Psoas muscle (tissue), 7 donors: ENCODE measurements at regions not wholly inside any gene's neighbourhood (a gene's known extent, or its start where the extent isn't known, plus 50 kb on each side); places are given as distances from the start of the nearest gene placed in this dataset.

Source experiments
- ATAC-seq, 4 donors: fragments of 200-7000 bp; cut with Tn5 transposase; one replicate each; pipeline ENCODE4 v1.9.1; 2020; ENCODE audit warnings: moderate library complexity in 3 of 4, mild to moderate bottlenecking in 2 of 4
- DNase-seq, 2 donors: peaks; one replicate each; pipeline ENCODE4 v3.0.0-alpha.2; 2020
- H3K27ac ChIP-seq: fragments of 200-600 bp; one replicate; pipeline ENCODE4 v1.8.0; 2022
- H3K27me3 ChIP-seq, 3 donors: fragments of 200-600 bp in 1 of 3; one replicate each; pipeline versions ENCODE4 v1.6.1 to v1.8.0; 2013 to 2022; ENCODE audit warnings: low read length in 2 of 3, mild to moderate bottlenecking in 2 of 3, moderate library complexity in 1 of 3; ENCODE audit not compliant: insufficient read depth in 3 of 3
- H3K36me3 ChIP-seq, 2 donors: fragments of 200-600 bp in 1 of 2; one replicate each; pipeline versions ENCODE4 v1.6.1 to v1.8.0; 2013 to 2022; ENCODE audit warnings: low read depth in 1 of 2, mild to moderate bottlenecking in 1 of 2, moderate library complexity in 1 of 2; ENCODE audit not compliant: insufficient read depth in 1 of 2
- H3K4me1 ChIP-seq: fragments of 200-600 bp; one replicate; pipeline ENCODE4 v1.8.0; 2022
- H3K4me3 ChIP-seq: fragments of 200-600 bp; one replicate; pipeline ENCODE4 v1.8.0; 2022; ENCODE audit warnings: mild to moderate bottlenecking
- H3K9me3 ChIP-seq: fragments of 200-600 bp; one replicate; pipeline ENCODE4 v1.8.0; 2022
- WGBS, 3 donors: extraction: QIAGEN DNeasy Blood & Tissue Kit; methylation state at CpG; one replicate each; pipeline versions ENCODE4 v1.1.6 to v1.1.7; 2013; 5-methylcytosine and 5-hydroxymethylcytosine counted together
- intact Hi-C, 2 donors: fragments of 100-400 bp; cut with DNase I; formaldehyde crosslinking; loops; one replicate each; pipeline versions ENCODE4 v1.11.0 to v1.14.2; 2022
- TF ChIP-seq, protein P1 (sequence below): fragments of 200-600 bp; IDR thresholded peaks from one replicate; pipeline ENCODE4 v1.8.0; 2022; ENCODE audit warnings: antibody characterized with exemption
- donor health status: healthy with polysubstance abuse.
- donor health status: DM: no; HTN: no; CAD: no; lungs with moderate emphysema.
- donor health status: Bipolar disorder and iron deficiency.
- donor health status: healthy.
- donor health status: DM: yes; HTN: yes; CAD: no.
- donor health status: DM: no; HTN: no; CAD: no.
- donor health status: DM: yes; HTN: yes; CAD: no.

DNA sequence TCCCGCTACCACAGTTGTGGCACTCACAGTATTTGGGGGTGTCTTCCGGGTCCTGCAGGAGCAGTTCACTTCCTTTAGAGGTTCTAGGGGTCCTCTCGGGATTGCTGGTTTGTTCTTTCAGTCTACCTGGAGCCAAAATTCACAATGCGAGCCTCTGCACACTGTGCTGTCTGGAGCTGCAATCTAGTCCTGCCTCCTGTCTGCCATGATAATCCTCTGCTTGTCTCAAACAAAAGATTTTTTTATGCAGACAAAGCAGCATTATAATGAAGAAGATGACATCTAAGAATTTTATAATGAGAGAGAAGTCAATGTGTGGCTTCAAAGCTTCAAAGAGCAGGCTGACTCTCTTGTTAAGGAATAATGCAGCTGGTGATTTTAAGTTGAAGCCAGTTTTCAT lies 975.1 kb upstream of the GYPC start:
- intact Hi-C loops = no loop called here

DNA sequence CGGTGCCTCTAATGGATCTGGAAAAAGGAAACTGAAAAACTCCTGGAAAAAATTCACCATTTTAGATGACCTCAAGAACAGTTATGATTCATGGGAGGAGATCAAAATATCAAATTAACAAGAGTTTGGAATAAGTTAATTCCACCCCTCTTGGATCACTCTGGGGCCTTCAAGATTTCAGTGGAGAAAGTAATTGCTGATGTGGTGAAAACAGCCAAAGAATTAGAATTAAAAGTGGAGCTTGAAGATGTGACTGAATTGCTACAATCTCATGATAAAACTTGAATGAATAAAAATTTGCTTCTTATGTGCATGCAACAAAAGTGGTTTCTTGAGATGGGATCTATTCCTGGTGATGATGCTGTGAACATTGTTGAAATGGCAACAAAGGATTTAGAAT lies 974.4 kb upstream of the GYPC start:
- Histone ChIP-seq H3K36me3 (no peaks in the 10 kb centered on the region), H3K27me3 (no peaks in the 10 kb centered on the region), H3K4me1 (no peaks in the 10 kb centered on the region), H3K9me3 (no peaks in the 10 kb centered on the region), H3K27ac (no peak overlapping the region), H3K4me3 (no peak overlapping the region)
- ATAC-seq = no peak
- intact Hi-C loops = no loop called here
- WGBS, 3 donors = 64 to 69% (median 69%) methylated on average over 1 of the region's 1 CpG
- DNase-seq = no peak
- TF ChIP-seq, protein P1, sequence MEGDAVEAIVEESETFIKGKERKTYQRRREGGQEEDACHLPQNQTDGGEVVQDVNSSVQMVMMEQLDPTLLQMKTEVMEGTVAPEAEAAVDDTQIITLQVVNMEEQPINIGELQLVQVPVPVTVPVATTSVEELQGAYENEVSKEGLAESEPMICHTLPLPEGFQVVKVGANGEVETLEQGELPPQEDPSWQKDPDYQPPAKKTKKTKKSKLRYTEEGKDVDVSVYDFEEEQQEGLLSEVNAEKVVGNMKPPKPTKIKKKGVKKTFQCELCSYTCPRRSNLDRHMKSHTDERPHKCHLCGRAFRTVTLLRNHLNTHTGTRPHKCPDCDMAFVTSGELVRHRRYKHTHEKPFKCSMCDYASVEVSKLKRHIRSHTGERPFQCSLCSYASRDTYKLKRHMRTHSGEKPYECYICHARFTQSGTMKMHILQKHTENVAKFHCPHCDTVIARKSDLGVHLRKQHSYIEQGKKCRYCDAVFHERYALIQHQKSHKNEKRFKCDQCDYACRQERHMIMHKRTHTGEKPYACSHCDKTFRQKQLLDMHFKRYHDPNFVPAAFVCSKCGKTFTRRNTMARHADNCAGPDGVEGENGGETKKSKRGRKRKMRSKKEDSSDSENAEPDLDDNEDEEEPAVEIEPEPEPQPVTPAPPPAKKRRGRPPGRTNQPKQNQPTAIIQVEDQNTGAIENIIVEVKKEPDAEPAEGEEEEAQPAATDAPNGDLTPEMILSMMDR = no peak

More for the DNA sequence above, 975.1 kb upstream of the GYPC start:
- Histone ChIP-seq H3K27me3 (no peaks in the 10 kb centered on the region), H3K4me3 (no peak overlapping the region), H3K27ac (no peak overlapping the region), H3K36me3 (no peaks in the 10 kb centered on the region), H3K9me3 (no peaks in the 10 kb centered on the region), H3K4me1 (no peaks in the 10 kb centered on the region)
- DNase-seq (no peak), ATAC-seq (no peak)
- TF ChIP-seq, protein P1 = no peak
- 84 to 90% (median 89%) methylated on average over 4 of the region's 4 CpGs for WGBS, 3 donors

DNA sequence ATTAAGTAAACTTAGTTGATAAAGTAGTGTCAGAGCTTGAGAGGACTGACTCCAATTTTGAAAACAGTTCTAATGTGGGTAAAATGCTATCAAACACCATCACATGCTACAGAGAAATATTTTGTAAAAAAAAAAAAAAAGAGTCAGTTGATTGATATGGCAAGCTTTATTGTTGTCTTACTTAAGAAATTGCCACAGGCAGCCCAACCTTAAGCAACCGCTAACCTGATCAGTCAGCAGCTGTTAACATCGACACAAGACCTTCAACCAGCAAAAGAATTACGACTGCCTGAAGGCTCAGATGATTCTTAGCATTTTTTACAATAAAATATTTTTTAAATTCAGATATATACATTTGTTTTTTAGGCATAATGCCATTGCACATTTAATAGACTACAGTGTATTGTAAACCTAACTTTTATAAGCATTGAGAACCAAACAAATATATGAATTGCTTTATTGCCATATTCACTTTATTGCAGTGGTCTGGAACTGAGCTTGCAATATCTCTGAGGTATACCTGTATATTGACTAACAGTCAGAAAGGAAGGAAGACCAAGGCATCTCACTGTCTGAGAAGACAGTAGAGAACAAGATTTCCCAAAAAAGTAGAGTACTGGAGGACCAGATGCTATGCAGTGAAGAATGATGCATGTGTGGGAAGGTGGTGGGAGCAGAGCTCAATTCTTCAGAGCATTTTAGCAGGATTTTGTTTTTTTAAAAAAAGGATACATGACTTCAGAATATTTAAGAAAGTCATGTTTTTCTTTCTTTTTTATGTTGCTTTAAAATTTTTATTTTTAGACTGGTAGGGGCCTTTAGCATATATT lies 973.8 kb upstream of the GYPC start:
- intact Hi-C loops = no loop called here
- DNase-seq (no peak), ATAC-seq (no peak)
- Histone ChIP-seq H3K9me3 (no peaks in the 10 kb centered on the region), H3K4me1 (no peaks in the 10 kb centered on the region), H3K36me3 (no peaks in the 10 kb centered on the region), H3K4me3 (no peak overlapping the region), H3K27me3 (no peaks in the 10 kb centered on the region), H3K27ac (no peak overlapping the region)
- WGBS, 3 donors = 42 to 53% (median 50%) methylated on average over 3 of the region's 3 CpGs
- TF ChIP-seq, protein P1 = no peak

DNA sequence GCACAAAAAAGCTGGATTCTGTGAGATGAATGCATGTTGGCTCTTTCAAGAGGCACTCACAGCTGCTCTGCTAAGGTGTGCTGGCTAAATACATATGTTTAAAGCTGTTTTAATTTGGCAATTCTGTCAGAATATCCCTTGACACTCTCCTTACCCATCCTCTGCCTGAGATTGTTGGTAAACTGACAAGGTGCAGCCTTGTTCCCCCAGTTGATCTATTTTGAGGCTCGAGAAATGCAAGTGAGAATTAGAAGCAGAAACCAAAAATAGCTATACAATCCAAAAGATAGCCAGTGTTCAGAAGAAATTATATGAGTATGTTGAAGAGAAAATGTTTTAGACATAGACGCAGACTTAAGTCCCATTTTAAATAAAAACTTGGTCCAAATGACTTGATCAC lies 971.7 kb upstream of the GYPC start:
- 87 to 91% (median 89%) methylated on average over 2 of the region's 2 CpGs for WGBS, 3 donors
- ATAC-seq (no peak), DNase-seq (no peak)
- intact Hi-C loops = loop anchor here in 1 of 2 donors (1.0 kb wide), 1 partner anchor 11 kb away; no protein-coding TSS in a partner anchor
- H3K27ac ChIP-seq = no peak overlapping the region
- no peaks in the 10 kb centered on the region for H3K36me3 ChIP-seq
- no peaks in the 10 kb centered on the region for H3K27me3 ChIP-seq
- H3K4me1 ChIP-seq = no peaks in the 10 kb centered on the region
- no peaks in the 10 kb centered on the region for H3K9me3 ChIP-seq
- TF ChIP-seq, protein P1 = no peak
- H3K4me3 ChIP-seq = no peak overlapping the region
